Skin epidermis (tissue), 12 donors: ENCODE measurements at regions not wholly inside any gene's neighbourhood (a gene's known extent, or its start where the extent isn't known, plus 50 kb on each side); places are given as distances from the start of the nearest gene placed in this dataset.
A peak's percentile ranks its signal among the peaks of the same experiment; 100 is the strongest.
"Not testable (repeated sequence)": the region's sequence is repeated elsewhere in the genome, so short reads cannot be mapped to it uniquely, and the experiment has no call there.

Experiments used
- H3K27ac ChIP-seq, 21 experiments: fragments of 200-600 bp; sonication (generic) in 11 of 21; one replicate each; pipeline ENCODE4 v1.5.0; 2020; ENCODE audit warnings: mild to moderate bottlenecking in 3 of 21, inconsistent platforms in 2 of 21, moderate library complexity in 2 of 21
- H3K4me3 ChIP-seq, 7 experiments: fragments of 200-600 bp; sonication (generic) in 2 of 7; one replicate each; pipeline ENCODE4 v1.5.0; 2020; ENCODE audit warnings: inconsistent platforms in 2 of 7, mild to moderate bottlenecking in 2 of 7, moderate library complexity in 1 of 7

DNA sequence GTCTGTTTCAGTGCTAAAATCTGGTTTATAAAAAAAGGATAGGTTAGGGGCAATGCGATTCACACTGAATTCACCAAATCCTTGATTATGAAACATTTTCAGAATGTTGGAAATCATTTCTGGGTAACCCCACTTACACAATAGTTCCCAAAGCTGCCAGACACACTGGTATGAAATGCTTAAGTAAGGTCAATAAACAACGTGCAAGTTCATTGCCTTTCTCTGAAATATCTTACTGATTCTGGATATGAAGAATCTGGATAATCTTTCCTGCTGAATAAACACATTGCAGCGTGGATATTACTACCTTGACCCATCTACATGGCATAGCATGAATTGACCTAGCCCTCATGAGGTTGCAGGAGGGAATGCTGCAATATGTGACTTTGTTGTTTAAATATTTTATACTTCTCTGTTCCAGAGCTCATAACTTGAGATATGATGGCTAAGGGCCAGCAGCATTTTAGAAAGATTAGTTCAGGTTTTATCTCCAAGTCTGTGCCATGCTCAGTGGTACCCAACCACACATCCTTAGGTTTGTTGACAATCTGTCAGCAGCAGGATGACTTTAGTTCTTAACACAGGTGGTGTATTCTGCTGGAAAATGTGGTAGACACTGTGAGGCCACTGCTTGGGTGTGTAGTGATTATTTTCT lies 121.0 kb downstream of the NREP start:
- no peak overlapping the region for H3K4me3 ChIP-seq
- H3K27ac ChIP-seq: peak overlapping the region in 1 of 21 experiments; percentile 2

DNA sequence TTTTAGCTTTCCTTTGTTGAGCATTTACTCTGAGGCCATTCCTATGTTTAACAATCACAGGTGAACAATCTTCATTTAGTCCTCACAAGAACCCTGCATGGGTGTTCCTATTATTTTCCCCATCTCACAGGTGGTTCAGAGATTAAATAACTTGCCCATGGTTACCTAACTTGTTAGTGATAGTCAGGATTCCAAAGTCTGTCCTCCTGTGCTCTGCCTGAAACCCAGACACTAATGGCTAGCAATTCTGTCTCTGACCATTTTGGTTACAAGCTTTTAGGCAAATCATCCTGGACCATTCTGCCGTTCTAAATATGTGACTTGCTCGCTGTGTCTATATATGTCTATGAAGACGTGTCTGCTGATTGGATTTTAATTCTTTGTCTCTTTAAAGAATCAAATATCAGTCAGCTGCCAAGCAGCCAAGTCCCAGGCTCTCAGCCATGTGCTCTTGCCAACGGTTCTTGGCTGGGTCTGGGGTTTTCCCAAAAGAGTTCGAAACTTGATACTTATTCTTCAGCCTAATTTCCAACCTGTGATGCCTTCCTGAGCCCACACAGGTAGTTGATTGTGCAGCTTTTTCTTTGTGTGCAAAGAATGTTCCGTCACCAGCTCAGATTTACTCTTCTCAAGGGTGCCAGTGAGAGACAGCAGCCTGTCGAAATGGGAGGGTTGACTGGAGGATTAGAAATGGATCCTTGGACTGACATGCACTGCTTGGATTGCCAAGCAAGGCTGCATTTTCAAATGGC lies 121.7 kb downstream of the NREP start:
- no peak overlapping the region for H3K4me3 ChIP-seq
- no peak overlapping the region for H3K27ac ChIP-seq

DNA sequence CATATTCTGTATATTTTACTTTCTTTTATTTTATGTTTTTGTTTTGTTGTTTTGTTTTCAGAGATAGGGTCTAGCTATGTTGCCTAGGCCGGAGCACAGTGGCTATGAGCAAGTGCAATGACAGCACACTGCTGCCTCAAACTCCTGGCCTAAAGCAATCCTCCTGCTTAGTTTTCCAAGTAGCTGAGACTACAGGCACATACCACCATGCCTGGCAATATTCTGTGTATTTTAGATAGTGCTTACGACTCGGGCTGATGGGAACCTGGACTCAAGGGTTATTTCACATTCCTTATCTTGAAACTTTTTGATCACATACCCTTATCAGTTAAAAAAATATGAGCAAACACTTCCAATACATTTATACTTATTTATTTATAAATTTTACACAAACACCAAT lies 119.0 kb upstream of the STARD4 start:
- no peak overlapping the region for H3K27ac ChIP-seq
- no peak overlapping the region for H3K4me3 ChIP-seq

DNA sequence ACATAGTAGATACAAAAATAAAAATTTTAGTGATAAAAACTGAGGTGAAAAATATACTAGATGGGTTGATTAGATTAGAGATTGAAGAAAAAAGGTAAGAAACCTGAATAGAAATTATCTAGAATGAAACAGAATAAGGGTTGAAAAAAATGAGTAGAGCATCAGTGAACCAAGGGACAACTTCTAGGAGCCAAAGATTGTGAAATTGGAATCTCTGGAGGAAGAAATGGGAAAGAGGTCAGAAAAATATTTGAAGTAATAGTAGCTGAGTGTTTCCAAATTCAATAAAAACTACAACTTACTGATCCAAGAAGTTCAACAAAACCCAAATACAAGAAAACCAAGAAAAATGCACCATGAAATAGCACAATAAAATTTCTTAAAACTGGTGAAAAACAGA lies 116.6 kb upstream of the STARD4 start:
- Histone ChIP-seq H3K4me3 (no peak overlapping the region), H3K27ac (no peak overlapping the region)

DNA sequence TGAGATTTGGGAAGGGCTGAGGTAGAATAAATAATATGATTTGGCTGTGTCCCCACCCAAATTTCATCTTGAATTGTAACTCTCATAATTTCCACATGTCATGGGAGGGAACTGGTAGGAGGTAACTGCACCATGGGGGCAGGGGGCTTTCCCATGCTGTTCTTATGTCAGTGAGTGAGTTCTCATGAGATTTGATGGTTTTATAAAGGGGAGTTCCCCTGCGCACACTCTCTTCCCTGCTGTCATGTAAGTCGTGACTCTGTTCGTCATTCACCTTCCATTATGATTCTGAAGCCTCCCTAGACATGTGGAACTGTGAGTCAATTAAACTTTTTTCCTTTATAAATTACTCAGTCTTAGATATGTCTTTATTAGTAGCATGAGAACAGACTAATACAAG lies 115.5 kb upstream of the STARD4 start:
- H3K27ac ChIP-seq: no peak overlapping the region
- no peak overlapping the region for H3K4me3 ChIP-seq

DNA sequence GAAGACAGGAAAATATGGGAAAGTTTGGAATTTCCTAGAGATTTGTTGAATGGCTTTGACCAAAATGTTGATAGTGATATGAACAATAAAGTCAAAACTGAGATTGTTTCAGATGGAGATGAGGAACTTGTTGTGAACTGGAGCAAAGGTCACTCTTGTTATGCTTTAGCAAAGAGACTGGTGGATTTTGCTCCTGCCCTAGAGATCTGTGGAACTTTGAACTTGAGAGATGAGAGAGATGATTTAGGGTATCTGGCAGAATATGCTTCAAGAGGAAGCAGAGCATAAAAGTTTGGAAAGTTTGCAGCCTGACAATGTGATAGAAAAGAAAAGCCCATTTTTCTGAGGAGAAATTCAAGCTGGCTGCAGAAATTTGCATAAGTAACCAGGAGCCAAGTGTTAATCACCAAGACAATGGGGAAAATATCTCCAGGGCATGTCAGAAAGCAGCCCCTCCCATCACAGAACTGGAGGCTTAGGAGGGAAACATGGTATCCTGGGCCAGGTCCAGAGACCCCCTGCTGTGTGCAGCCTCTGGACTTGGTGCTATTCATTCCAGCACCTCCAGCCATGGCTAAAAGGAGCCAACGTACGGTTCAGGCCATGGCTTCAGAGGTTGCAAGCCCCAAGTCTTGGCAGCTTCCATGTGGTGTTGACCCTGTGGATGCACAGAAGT lies 114.3 kb upstream of the STARD4 start:
- no peak overlapping the region for H3K4me3 ChIP-seq
- H3K27ac ChIP-seq: no peak overlapping the region

DNA sequence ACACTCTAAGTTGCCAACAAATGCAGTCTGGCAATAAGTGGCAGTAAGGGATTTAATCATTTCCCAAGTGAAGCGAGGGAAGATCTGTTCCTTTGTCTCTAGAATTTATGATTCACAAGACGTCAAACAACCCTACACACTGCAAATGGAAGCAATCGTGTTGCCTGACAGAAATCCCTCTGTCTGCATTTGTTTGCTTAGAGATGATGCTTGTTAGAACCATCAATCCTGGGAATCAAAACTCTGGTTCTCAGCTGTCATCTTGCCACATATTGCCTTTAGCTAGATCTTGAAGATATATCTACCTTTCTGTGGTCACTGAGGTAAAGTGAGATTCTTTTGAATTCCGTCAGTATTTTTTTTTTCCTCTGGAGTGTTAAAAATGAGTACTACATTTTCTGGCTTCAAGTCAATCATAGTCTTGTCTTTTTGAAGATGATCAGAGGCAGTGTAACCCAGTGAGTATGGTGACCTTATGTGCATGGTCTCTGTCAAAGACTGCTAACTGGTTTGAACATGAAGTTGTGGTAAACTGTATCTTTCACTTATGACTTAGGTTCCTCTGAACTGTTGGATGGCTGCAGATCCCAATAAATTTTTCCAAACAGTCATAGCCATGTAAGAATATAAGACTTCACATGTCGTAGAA lies 106.4 kb upstream of the STARD4 start:
- Histone ChIP-seq H3K27ac (no peak overlapping the region), H3K4me3 (no peak overlapping the region)

DNA sequence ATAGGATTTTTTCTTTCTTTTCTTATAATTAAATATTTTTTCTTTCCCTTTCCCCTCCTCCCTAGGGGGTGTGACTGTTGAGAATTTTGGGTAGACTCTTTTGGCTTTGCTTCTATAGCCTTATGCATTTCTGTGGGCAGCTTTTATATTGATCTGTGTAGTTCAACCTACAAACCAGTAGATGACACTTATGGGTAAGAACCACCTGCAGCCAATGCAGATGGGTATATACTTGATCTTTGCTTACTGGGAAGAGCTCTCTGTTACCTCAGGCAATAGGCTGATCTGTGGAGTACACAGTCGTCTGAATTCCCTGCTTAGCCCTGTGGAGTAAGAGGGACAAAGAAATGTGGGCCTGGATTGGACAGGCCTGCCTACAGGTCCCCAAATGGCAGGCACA lies 102.7 kb upstream of the STARD4 start:
- Histone ChIP-seq H3K4me3 (no peak overlapping the region), H3K27ac (no peak overlapping the region)

DNA sequence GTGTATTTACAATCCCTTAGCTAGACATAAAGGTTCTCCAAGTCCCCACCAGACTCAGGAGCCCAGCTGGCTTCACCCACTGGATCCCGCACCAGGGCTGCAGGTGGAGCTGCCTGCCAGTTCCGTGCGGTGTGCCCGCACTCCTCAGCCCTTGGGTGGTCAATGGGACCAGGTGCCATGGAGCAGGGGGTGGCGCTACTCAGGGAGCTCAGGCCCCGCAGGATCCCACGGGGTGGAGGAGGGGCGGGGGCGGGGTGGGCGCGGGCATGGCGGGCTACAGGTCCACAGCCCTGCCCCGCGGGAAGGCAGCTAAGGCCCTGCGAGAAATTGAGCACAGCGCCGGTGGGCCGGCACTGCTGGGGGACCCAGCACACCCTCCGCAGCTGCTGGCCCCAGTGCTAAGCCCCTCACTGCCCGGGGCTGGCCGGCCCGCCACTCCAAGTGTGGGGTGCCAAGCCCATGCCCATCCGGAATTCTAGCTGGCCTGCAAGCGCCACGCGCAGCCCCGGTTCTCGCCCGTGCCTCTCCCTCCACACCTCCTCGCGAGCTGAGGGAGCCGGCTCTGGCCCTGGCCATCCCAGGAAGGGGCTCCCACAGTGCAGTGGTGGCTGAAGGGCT lies 99.8 kb upstream of the STARD4 start:
- not testable (repeated sequence) for H3K27ac ChIP-seq, H3K4me3 ChIP-seq

DNA sequence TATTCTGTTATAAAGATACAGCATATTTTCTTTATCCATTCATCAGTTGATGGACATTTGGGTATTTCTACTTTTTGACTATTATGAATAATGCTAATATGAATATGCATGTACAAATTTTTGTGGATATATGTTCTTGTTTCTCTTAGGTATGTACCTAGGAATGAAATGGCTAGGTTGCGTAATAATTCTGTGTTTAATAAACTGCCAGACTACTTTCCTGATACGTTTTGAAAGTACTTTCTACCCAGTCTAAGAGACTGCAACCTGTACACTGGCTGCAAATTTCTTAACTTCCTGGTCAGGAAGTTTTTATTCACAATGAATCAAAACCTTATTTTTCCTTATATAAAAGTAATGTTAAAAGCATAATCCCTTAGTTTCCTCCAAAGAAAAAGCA lies 93.9 kb upstream of the STARD4 start:
- H3K27ac ChIP-seq: no peak overlapping the region
- H3K4me3 ChIP-seq: no peak overlapping the region

DNA sequence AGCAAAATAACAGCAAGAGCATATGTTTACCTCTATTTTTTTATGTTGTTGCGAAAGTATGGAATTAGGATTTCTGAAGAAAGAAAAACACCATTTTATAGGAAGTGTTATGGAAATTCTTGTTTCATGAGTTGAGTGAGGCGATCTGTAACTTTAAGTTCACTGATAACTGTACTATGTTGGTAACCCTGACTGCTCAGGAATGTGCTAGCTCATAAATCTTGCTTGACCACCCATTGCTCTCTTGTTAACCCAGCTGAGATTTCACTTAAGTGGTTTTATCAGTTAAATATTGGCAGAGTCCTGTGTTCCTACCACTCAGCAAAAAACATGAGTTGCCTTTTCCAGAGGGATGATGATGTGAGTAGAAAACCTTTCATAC lies 91.1 kb upstream of the STARD4 start:
- H3K27ac ChIP-seq: no peak overlapping the region

DNA sequence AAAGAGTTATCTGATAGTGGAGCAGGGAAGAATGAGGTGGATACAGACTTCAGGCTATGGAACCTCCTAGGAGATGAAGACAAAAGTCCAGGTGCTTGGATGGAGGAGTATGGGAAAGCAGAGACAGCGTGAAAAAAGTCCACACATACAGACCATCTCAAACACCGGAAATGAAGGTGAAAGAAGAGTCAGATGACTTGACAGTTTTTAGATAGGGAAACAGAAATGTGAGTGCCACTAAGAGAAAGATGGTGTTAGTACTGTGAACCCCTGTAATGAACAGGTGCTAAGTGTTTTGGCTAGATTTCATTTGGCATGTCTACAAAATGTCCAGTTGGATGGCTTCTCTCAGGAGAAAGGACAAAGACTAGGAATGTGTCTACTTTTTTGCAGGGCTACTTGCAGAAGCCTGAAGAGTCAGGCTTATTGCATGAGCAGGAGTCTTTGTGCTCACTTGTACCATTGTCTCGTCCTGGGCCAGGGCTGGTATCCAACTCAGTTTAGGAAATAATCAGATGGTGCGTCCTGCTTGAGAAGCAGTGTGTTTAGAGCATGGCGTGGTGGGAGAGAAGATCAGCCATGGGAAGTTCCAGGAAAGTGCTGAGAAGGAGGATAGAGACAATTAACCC lies 90.6 kb upstream of the STARD4 start:
- Histone ChIP-seq H3K4me3 (no peak overlapping the region), H3K27ac (no peak overlapping the region)

More for the DNA sequence above, 91.1 kb upstream of the STARD4 start:
- no peak overlapping the region for H3K4me3 ChIP-seq

DNA sequence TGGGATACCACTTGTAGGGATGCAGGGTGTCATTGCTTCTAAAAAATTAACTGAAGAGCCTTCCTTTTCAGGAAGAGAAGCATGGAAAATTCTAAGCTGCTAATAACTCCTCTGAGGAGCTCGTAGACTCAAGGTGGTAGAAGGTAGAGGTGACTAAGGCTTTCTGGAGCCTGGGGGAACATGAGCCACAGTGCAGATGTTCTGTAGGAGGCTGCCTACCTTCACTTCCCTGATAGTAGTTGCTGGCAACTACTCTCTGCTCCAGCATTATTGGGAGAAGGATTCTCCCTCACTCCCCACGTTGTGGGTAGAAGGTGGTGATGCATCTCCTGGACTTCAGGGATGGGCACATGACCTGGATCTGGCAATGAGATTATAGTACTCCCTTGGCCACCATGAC lies 86.7 kb upstream of the STARD4 start:
- no peak overlapping the region for H3K4me3 ChIP-seq
- no peak overlapping the region for H3K27ac ChIP-seq

DNA sequence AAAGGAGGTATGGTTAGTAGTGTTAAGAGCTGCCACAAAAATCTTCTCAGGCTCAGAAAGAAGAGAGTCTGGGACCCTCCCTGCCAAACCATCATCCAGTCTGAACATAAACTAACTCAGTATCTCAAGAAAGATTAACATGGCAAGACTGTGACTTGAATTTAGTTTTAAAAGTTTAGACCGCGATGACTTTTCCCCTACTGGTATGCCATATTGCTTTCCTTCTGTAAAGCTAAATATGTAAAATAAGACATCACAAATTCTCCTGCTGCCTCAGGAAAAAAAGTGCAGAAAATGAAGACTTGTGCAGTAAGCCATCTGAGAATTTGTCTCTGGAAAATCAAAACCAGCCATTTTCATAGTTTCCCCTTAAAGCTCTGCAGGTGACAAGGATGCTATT lies 85.2 kb upstream of the STARD4 start:
- H3K4me3 ChIP-seq: no peak overlapping the region
- H3K27ac ChIP-seq: no peak overlapping the region

DNA sequence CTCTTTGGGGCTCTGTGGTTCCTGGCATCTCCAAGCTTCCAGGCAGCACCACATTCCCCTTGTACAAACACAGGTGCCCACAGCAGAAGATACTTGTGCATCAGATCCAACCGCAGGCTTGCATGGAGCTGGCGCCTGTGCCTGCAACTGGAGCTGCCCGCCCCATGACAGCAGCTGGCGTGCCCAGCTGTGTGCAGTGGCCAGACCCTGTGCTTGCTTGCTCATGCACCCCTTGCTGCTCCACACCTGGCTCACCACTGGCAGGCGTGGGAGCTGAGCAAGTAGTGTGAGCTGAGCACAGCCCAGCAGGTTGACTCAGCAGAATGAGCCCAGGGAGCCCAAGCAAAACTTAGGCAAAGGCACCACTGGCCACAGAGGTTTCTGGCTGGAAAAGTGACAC lies 84.4 kb upstream of the STARD4 start:
- Histone ChIP-seq H3K27ac (no peak overlapping the region), H3K4me3 (no peak overlapping the region)

DNA sequence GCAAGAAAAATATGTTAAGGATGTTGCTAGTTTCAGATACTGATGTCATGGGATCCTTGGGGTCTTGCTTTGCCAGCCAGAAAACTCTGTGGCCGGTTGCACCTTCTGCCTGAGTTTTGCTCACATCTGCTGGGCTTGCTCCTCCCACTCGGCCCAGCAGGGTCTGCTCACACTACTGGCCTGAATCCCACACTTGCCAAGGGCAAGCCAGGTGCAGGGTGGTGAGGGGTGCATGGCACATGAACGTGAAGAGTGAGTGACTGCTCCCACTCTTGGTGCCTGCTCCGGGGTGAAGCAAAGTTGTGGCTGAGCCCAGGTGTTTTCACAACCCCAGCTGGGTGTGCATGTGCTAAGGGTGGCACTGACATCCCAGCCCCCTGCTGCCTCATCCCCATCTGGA lies 83.1 kb upstream of the STARD4 start:
- Histone ChIP-seq H3K4me3 (no peak overlapping the region), H3K27ac (no peak overlapping the region)

DNA sequence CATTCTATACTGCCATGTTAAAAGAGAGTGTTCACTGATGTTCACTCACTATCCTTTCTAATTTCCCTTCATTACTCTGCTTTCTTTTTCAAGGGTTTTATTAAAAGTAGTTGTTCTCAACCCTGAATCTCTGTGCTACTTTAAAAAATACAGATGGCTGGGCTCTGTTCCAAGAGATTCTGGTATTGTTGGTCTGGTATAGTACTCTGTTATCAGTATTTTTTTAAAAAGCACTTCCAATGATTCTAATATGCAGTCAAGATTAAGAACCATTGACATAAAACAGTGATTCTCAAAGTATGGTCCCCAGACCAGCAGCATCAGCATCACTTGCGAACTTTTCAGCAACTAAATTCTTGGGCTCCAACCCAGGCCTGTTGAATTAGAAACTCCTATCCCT lies 77.0 kb upstream of the STARD4 start:
- no peak overlapping the region for H3K27ac ChIP-seq

DNA sequence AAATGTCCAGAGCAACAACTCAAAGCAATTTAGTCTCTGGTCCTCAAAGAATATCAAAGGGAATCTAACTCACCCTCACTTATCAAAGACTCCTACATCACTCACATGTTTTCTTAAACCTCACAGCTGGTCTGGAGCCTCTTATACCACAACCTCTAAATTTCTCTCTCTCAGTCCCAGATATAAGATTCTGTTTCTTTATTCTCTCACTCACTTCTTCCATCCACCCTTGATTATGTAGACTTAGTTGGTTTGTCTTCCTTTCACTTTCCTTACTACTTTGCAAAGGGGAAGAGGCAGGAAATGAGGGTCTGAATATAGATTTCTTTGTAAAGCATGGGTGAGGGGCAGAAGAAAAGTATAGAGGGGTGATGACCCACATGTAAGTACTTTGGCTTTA lies 75.4 kb upstream of the STARD4 start:
- H3K4me3 ChIP-seq: no peak overlapping the region
- no peak overlapping the region for H3K27ac ChIP-seq

More for the DNA sequence above, 77.0 kb upstream of the STARD4 start:
- no peak overlapping the region for H3K4me3 ChIP-seq

DNA sequence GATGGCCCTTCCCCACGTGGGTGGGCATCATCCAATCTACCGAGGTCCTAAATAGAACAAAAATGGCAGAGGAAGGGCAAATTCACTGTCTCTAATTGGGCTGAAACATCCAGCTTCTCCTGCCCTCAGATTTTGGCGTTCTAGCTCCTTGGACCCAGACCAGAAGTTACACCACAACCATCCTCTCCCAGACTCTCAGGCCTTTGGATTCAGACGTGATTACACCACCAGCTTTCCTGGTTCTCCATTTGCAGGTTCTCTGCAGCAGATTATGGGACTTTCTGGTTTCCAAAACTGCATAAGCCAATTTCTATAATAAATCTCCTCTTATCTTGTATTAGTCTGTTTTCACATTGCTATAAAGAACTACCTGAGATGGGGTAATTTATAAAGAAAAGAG lies 73.6 kb upstream of the STARD4 start:
- Histone ChIP-seq H3K4me3 (no peak overlapping the region), H3K27ac (no peak overlapping the region)

DNA sequence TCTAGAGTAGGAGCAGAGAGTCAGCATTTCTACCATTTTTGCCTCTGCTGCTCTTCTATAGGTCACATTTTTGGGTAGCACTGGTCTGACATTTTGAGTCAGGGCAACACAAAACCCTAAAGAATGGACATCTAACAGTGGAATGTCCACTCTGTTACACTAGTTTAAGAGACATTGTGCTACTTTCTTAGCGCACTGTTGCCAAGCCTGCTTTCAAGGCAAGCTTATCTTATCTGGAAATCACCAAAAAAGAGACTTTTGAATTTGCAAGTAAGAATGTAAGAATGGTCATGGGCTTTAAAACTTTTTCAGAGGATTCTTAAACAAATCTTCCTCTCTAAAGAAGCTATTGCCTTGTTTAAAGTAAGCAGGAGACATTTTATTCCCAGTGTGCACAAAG lies 73.0 kb upstream of the STARD4 start:
- Histone ChIP-seq H3K27ac (no peak overlapping the region), H3K4me3 (no peak overlapping the region)
